MM.1S (cell line): ENCODE measurements at regions not wholly inside any gene's neighbourhood (a gene's known extent, or its start where the extent isn't known, plus 50 kb on each side); places are given as distances from the start of the nearest gene placed in this dataset.

Experiments used
- DNase-seq: peaks from one replicate; pipeline ENCODE4 v3.0.0-alpha.2; 2015
- H2AFZ ChIP-seq: fragments of 300-600 bp; sonication (generic); 2 replicates; pipeline ENCODE4 v1.6.0; 2016; ENCODE audit warnings: antibody characterized with exemption, low read length
- H3F3A ChIP-seq: fragments of 300-600 bp; sonication (generic); 2 replicates; pipeline ENCODE4 v1.6.1; 2016; ENCODE audit warnings: mild to moderate bottlenecking, antibody characterized with exemption, low read length, moderate library complexity, mixed read lengths; ENCODE audit not compliant: insufficient read depth
- H3K27ac ChIP-seq: fragments of 300-600 bp; sonication (generic); 2 replicates; pipeline ENCODE4 v1.5.1; 2016; ENCODE audit warnings: mild to moderate bottlenecking, low read length
- H3K27me3 ChIP-seq: fragments of 300-600 bp; sonication (generic); replicated peaks from 2 replicates; pipeline ENCODE4 v1.6.0; 2016; ENCODE audit warnings: low read length; ENCODE audit not compliant: insufficient read depth
- H3K36me3 ChIP-seq: fragments of 300-600 bp; sonication (generic); replicated peaks from 2 replicates; pipeline ENCODE4 v1.6.1; 2016; ENCODE audit warnings: mild to moderate bottlenecking, low read length, mixed read lengths; ENCODE audit not compliant: insufficient read depth
- H3K4me1 ChIP-seq: fragments of 300-600 bp; sonication (generic); 2 replicates; pipeline ENCODE4 v1.6.1; 2016; ENCODE audit warnings: low read length, mixed read lengths
- H3K4me2 ChIP-seq: fragments of 300-600 bp; sonication (generic); 2 replicates; pipeline ENCODE4 v1.6.0; 2016; ENCODE audit warnings: low read depth, low read length
- H3K4me3 ChIP-seq: fragments of 300-600 bp; sonication (generic); 2 replicates; pipeline ENCODE4 v1.5.1; 2016; ENCODE audit warnings: low read length, mixed read lengths
- H3K79me2 ChIP-seq: fragments of 300-600 bp; sonication (generic); 2 replicates; pipeline ENCODE4 v1.6.1; 2016; ENCODE audit warnings: mixed run types, low read length, mixed read lengths
- H3K9ac ChIP-seq: fragments of 300-600 bp; sonication (generic); 2 replicates; pipeline ENCODE4 v1.6.1; 2016; ENCODE audit warnings: low read length, mixed read lengths
- H3K9me2 ChIP-seq: fragments of 300-600 bp; sonication (generic); replicated peaks from 2 replicates; pipeline ENCODE4 v1.6.1; 2016; ENCODE audit warnings: mild to moderate bottlenecking, low read length, mixed read lengths; ENCODE audit not compliant: insufficient read depth
- H3K9me3 ChIP-seq: fragments of 300-600 bp; sonication (generic); replicated peaks from 2 replicates; pipeline ENCODE4 v1.6.1; 2016; ENCODE audit warnings: mild to moderate bottlenecking, low read length, mixed read lengths; ENCODE audit not compliant: insufficient read depth
- H4K20me1 ChIP-seq: fragments of 300-600 bp; sonication (generic); 2 replicates; pipeline ENCODE4 v1.6.1; 2016; ENCODE audit warnings: mild to moderate bottlenecking, low read length, moderate library complexity, mixed read lengths; ENCODE audit not compliant: insufficient read depth
- CTCF ChIP-seq: fragments of 300-600 bp; sonication (generic); IDR thresholded peaks from 2 replicates; pipeline ENCODE4 v1.5.1; 2016; ENCODE audit warnings: antibody characterized with exemption, low read length, mixed read lengths
- EZH2 ChIP-seq: fragments of 300-600 bp; sonication (generic); optimal IDR thresholded peaks from 2 replicates; pipeline ENCODE3; 2017; ENCODE audit warnings: low read depth, mild to moderate bottlenecking, antibody characterized with exemption, low read length, mixed read lengths
- EZH2phosphoT487 ChIP-seq: fragments of 300-600 bp; sonication (generic); IDR thresholded peaks from 2 replicates; pipeline ENCODE4 v1.6.1; 2018; ENCODE audit warnings: antibody characterized with exemption, low read length

GRCh38 chr2:191489177-191489576, 188.8 kb upstream of the NABP1 start:
- H3K4me1 ChIP-seq: peaks cover 14% of the 10 kb centered on the region

DNA sequence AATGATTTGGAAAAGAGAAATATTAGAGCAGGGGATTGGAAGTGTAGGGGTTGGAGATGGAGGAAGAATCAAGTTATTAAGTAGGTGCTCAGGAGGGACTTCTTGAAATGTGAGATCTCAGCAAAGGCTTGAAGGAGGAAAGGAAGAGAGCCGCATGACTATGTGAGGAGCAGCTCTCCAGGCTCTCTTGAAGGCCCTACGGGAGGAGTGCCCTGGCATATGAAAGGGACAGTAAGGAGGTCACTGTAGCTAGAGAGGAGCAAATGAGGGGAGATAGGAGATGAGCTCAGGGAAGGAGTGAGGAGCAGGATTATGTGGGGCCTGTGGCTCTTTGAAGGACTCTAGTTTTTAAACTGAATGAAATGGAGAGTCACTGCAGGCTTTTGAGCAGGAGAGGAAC, 181.1 kb upstream of the NABP1 start:
- H4K20me1 ChIP-seq: no peaks in the 10 kb centered on the region
- H3K4me3 ChIP-seq: no peak overlapping the region
- no peaks in the 10 kb centered on the region for H3K79me2 ChIP-seq
- no peaks in the 10 kb centered on the region for H3K4me1 ChIP-seq
- no peaks in the 10 kb centered on the region for H3K9me2 ChIP-seq
- H2AFZ ChIP-seq: no peak overlapping the region
- TF ChIP-seq EZH2 (no peak), EZH2phosphoT487 (no peak), CTCF (no peak)
- H3K9me3 ChIP-seq: no peaks in the 10 kb centered on the region
- H3K27me3 ChIP-seq: no peaks in the 10 kb centered on the region
- DNase-seq: no peak
- no peak overlapping the region for H3K4me2 ChIP-seq
- no peaks in the 10 kb centered on the region for H3F3A ChIP-seq
- H3K27ac ChIP-seq: no peak overlapping the region
- H3K9ac ChIP-seq: no peak overlapping the region
- H3K36me3 ChIP-seq: no peaks in the 10 kb centered on the region

More at GRCh38 chr2:191489177-191489576, 188.8 kb upstream of the NABP1 start:
- Histone ChIP-seq H3K9me2 (no peaks in the 10 kb centered on the region), H3F3A (no peaks in the 10 kb centered on the region), H4K20me1 (no peaks in the 10 kb centered on the region), H3K9ac (no peak overlapping the region), H3K4me2 (no peak overlapping the region), H3K4me3 (no peak overlapping the region), H3K36me3 (no peaks in the 10 kb centered on the region), H3K27ac (no peak overlapping the region), H3K9me3 (no peaks in the 10 kb centered on the region), H3K79me2 (no peaks in the 10 kb centered on the region), H2AFZ (no peak overlapping the region), H3K27me3 (no peaks in the 10 kb centered on the region)
- no peak for DNase-seq
- TF ChIP-seq EZH2 (no peak), EZH2phosphoT487 (no peak), CTCF (no peak)

DNA sequence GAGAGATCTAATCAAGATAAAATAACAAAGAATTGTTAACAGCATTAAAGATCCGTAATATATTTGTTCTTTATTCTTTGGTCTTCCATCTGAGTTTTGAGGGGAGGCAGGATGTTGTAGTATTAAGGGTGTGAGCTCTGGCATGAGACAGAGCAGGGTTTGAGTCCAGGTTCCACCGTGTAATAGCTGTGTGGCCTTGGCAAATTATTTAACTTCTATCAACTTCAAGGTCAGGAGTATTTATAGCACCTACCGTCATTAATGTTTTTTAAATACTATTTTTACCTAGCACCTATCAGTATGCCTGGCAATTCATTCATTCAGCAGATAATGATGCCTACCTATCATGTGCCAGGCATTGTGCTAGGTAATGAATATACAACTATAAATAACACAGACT, 180.1 kb upstream of the NABP1 start:
- no peak overlapping the region for H3K27ac ChIP-seq
- DNase-seq: no peak
- H3K4me2 ChIP-seq: no peak overlapping the region
- no peaks in the 10 kb centered on the region for H4K20me1 ChIP-seq
- no peaks in the 10 kb centered on the region for H3K27me3 ChIP-seq
- H3F3A ChIP-seq: no peaks in the 10 kb centered on the region
- no peak overlapping the region for H3K9ac ChIP-seq
- no peaks in the 10 kb centered on the region for H3K9me2 ChIP-seq
- H3K9me3 ChIP-seq: no peaks in the 10 kb centered on the region
- TF ChIP-seq EZH2phosphoT487: no peak
- no peak for TF ChIP-seq CTCF
- TF ChIP-seq EZH2: no peak
- no peaks in the 10 kb centered on the region for H3K36me3 ChIP-seq
- H3K4me1 ChIP-seq: no peaks in the 10 kb centered on the region
- no peak overlapping the region for H3K4me3 ChIP-seq
- no peaks in the 10 kb centered on the region for H3K79me2 ChIP-seq
- H2AFZ ChIP-seq: no peak overlapping the region

- Histone ChIP-seq H4K20me1 (no peaks in the 10 kb centered on the region), H3K9ac (no peak overlapping the region), H3K4me3 (no peak overlapping the region), H3K79me2 (no peaks in the 10 kb centered on the region), H3K36me3 (no peaks in the 10 kb centered on the region), H3K27ac (no peak overlapping the region), H3K27me3 (no peaks in the 10 kb centered on the region), H3F3A (no peaks in the 10 kb centered on the region), H3K4me2 (no peak overlapping the region), H3K9me2 (no peaks in the 10 kb centered on the region), H3K4me1 (no peaks in the 10 kb centered on the region), H3K9me3 (no peaks in the 10 kb centered on the region), H2AFZ (no peak overlapping the region)
- no peak for TF ChIP-seq CTCF
- TF ChIP-seq EZH2phosphoT487: no peak
- TF ChIP-seq EZH2: no peak
- no peak for DNase-seq
Observed at GRCh38 chr2:191499050-191499449, 178.9 kb upstream of the NABP1 start.
